ENCODE measurements at regions not wholly inside any gene's neighbourhood (a gene's known extent, or its start where the extent isn't known, plus 50 kb on each side); places are given as distances from the start of the nearest gene placed in this dataset.

DNA sequence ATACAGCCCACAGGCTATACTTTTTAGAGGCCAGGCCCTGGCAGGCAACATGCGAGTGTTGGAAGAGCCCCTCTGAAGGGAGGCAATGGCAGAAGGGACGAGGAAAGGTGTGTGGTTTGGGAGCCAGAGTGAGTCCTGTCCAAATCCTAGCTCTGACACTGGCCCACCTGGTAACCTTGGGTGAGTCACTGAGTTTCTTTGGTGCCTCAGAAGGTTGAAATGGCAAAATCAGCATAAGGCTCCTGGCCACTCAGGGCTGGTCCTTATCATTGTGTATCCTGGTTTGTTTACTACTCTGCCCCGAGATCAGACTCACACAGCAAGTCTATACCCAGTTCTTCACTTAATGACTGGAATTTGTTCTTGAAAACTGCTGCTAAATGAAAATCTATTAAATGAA is 71.4 kb upstream of the TLE3 start:
- no peak for DNase-seq (ENCODE audit: low spot score)
- TF ChIP-seq, protein P1, sequence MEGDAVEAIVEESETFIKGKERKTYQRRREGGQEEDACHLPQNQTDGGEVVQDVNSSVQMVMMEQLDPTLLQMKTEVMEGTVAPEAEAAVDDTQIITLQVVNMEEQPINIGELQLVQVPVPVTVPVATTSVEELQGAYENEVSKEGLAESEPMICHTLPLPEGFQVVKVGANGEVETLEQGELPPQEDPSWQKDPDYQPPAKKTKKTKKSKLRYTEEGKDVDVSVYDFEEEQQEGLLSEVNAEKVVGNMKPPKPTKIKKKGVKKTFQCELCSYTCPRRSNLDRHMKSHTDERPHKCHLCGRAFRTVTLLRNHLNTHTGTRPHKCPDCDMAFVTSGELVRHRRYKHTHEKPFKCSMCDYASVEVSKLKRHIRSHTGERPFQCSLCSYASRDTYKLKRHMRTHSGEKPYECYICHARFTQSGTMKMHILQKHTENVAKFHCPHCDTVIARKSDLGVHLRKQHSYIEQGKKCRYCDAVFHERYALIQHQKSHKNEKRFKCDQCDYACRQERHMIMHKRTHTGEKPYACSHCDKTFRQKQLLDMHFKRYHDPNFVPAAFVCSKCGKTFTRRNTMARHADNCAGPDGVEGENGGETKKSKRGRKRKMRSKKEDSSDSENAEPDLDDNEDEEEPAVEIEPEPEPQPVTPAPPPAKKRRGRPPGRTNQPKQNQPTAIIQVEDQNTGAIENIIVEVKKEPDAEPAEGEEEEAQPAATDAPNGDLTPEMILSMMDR (IDR thresholded peaks at IDR 0.05; ENCODE audit: extremely low read depth, insufficient read depth, missing control alignments), result no peak
- in situ Hi-C loops (cut with MboI; ENCODE audit: low pct_unique_long_range_greater_than_20kb, low sequenced_read_pairs, unreplicated experiment), result no loop called here

DNA sequence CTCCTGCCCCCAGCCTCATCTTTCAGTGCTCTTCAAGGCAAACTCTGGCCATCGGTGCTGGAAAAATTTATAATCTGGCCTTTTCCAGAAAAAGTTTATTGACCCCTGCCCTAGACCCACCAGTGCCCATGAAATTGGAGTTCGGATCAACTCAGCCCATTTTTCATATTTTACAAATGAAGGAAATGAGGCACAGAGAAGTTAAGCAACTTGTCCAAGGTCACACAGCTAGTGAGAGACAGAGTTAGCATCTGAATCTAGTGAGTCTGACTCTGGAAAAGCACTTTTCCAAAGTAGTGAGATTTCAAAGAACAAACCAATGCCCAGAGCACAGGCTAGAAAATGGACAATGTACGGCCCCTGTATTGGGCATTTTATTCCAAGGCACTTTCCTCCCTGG is 69.4 kb upstream of the TLE3 start:
- TF ChIP-seq, protein P1 (IDR thresholded peaks at IDR 0.05; ENCODE audit: extremely low read depth, insufficient read depth, missing control alignments), result no peak
- DNase-seq (ENCODE audit: low spot score), result no peak
- in situ Hi-C loops (cut with MboI; ENCODE audit: low pct_unique_long_range_greater_than_20kb, low sequenced_read_pairs, unreplicated experiment), result no loop called here

DNA sequence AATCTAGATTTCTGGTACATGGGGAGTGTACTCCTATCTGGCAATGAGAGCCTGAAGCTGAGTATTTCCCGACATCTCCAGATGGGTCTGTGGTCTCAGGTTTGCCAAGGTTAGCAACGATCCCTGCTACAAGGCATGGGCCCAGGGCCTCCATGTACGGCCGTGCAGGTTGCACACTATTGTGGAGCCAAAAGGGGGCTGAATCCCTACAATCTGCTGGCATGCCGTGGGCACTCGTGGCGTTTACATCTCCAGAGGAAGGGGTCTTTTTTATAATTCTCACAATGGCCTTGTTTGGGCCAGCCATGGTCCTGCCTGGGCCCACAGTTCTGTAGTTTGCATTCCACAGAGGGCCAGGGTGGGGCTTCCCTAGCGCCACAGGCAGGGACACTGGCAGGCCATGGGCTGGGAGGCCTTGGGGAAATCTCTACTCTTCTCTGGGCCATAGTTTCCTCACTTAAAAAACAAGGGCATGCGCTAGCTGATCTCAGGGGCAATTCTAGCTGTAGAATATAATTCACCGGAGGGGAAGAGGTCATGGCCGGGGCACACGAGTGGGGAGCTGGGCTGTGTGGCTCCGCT is 68.9 kb upstream of the TLE3 start:
- TF ChIP-seq, protein P1 (IDR thresholded peaks at IDR 0.05; ENCODE audit: extremely low read depth, insufficient read depth, missing control alignments), result no peak
- DNase-seq (ENCODE audit: low spot score), result no peak
- in situ Hi-C loops (cut with MboI; ENCODE audit: low pct_unique_long_range_greater_than_20kb, low sequenced_read_pairs, unreplicated experiment), result no loop called here

DNA sequence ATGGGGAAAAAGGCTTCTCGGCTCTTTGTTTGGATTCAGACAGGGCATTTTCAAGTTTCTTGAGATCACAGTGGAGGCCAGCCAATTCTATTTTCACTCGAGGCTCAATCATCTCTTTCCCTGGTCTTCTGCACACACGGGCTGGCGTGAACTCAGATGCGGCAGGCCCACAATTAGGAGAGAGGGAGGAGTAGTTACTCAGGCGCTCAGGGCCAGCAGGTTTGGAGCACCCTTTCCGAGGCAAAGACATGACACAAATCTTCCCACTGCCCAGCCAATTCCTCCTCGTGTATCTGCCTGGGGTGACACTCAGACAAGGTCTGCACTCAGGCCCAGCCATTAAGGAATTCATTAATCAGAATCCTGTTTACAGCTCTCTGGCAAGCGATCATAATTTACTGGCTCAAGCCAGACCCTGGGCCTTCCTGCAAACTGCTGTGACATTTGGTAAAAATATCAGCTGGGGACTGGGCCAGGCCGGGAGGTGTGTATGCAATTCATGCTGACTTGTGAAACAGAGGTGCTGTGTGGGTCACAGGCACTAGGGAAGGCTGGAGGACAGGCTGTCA is 68.1 kb upstream of the TLE3 start:
- TF ChIP-seq, protein P1 (IDR thresholded peaks at IDR 0.05; ENCODE audit: extremely low read depth, insufficient read depth, missing control alignments), result no peak
- DNase-seq (ENCODE audit: low spot score), result no peak
- in situ Hi-C loops (cut with MboI; ENCODE audit: low pct_unique_long_range_greater_than_20kb, low sequenced_read_pairs, unreplicated experiment), result no loop called here

DNA sequence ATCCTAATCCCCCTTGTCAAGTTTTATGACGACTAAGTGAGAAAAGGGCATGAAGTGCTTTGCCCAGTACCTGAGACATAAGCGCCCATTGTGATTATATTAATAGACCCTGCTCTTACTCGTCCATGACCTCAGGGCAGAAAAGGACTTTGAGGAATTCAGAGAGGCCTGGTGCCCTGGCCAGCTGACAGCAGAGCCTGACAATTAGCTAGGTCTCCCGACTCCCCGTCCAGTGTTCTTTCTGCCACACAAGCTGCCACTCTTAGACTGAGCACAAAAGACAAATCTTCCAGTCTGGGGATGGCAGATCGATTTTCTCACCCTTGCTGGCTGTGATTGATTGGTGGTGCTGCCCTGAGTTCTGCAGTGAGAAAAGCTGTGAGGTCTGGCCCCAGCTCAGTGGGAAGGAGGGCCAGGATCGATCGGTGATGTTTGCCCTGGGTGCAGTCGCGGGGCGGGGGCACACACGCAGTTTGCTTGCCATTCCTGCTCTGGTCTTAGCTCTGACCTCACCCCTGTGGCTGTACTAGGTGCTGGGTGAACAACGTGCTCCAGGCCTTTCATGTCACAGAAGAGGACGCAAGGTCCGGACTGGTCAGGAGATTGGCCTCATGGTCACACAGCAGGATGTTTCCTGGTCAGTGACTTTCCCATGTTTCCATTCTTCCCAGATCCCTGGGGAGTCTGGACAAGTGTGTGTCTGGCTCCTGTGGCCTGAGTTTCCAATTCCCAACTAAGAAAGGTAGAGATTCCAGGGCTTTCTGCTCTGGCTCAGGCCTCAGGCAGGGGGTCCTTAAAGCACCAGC is 67.4 kb upstream of the TLE3 start:
- in situ Hi-C loops (cut with MboI; ENCODE audit: low pct_unique_long_range_greater_than_20kb, low sequenced_read_pairs, unreplicated experiment), result no loop called here
- DNase-seq (ENCODE audit: low spot score), result no peak
- TF ChIP-seq, protein P1 (IDR thresholded peaks at IDR 0.05; ENCODE audit: extremely low read depth, insufficient read depth, missing control alignments), result no peak

DNA sequence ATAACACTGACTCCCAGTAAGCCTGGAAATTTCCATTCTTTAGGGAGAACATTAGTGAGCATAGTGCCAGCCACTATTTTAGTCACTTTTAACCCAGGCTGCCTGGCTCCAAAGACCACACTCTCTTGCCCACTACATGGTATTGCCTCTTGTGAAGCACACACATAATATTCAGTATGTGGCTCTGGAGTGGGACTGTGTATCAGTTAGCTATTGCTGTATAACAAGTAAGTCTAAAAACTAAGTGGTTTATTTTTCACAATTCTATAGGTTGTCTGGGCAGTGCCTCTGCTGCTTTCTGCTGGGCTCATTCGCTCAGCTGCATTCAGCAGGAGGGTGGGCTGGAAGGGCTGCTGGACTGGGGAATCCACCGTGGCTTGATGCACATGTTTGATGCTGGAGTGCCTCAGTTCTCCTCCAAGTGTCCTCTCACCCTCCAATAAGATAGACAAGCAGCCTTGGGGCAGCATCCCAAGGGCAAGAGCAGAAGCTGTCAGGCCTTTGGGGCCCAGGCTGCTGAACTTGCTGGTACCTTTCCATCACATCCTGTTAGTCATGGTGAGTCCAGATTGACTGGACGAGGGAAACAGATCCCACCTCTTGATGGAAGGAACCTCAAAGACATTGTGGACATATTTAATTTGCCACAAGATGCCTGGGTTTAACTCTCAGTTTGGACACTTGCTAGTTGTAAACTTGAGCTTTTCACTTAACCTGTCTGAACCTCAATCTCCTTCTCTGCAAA is 66.6 kb upstream of the TLE3 start:
- in situ Hi-C loops (cut with MboI; ENCODE audit: low pct_unique_long_range_greater_than_20kb, low sequenced_read_pairs, unreplicated experiment), result no loop called here
- no peak for DNase-seq (ENCODE audit: low spot score)
- TF ChIP-seq, protein P1 (IDR thresholded peaks at IDR 0.05; ENCODE audit: extremely low read depth, insufficient read depth, missing control alignments), result no peak

Measured in GM13977 (cell line).